Progenitor cell of endocrine pancreas (in vitro differentiated cells): ENCODE measurements at regions not wholly inside any gene's neighbourhood (a gene's known extent, or its start where the extent isn't known, plus 50 kb on each side); places are given as distances from the start of the nearest gene placed in this dataset.

Source experiments
- DNase-seq: peaks from one replicate; pipeline ENCODE4 v3.0.0; 2021; ENCODE audit warnings: low spot score; ENCODE audit not compliant: unreplicated experiment
- H3K27ac Mint-ChIP-seq: 2 replicates; pipeline ENCODE4 v1.8.0; 2021; ENCODE audit warnings: mild to moderate bottlenecking, moderate library complexity, mixed read lengths
- H3K27me3 Mint-ChIP-seq: 2 replicates; pipeline ENCODE4 v1.8.0; 2021; ENCODE audit warnings: mixed read lengths
- H3K36me3 Mint-ChIP-seq: 2 replicates; pipeline ENCODE4 v1.8.0; 2022; ENCODE audit warnings: mixed read lengths; ENCODE audit not compliant: insufficient read depth
- H3K4me1 Mint-ChIP-seq: 2 replicates; pipeline ENCODE4 v1.8.0; 2021; ENCODE audit warnings: low read depth, mixed read lengths
- H3K4me3 Mint-ChIP-seq: 2 replicates; pipeline ENCODE4 v1.8.0; 2021; ENCODE audit warnings: low read depth, mild to moderate bottlenecking, moderate library complexity, mixed read lengths
- H3K9me3 Mint-ChIP-seq: 2 replicates; pipeline ENCODE4 v1.8.0; 2021; ENCODE audit warnings: low read depth, mixed read lengths
- CTCF ChIP-seq: fragments of 200-600 bp; sonication (generic); IDR thresholded peaks from one replicate; pipeline ENCODE4 v1.5.0; 2021; ENCODE audit warnings: antibody characterized with exemption, mild to moderate bottlenecking; ENCODE audit not compliant: unreplicated experiment

- TF ChIP-seq CTCF, result no peak
- DNase-seq, result no peak
- Mint-ChIP-seq H3K36me3 (no peaks in the 10 kb centered on the region), H3K27ac (no peak overlapping the region), H3K4me3 (no peak overlapping the region), H3K4me1 (peaks cover under 1% of the 10 kb centered on the region), H3K27me3 (peaks cover 3% of the 10 kb centered on the region), H3K9me3 (peaks cover 9% of the 10 kb centered on the region)
Observed at GRCh38 chr16:58820411-58820810, 86.3 kb upstream of the GOT2 start.

DNA sequence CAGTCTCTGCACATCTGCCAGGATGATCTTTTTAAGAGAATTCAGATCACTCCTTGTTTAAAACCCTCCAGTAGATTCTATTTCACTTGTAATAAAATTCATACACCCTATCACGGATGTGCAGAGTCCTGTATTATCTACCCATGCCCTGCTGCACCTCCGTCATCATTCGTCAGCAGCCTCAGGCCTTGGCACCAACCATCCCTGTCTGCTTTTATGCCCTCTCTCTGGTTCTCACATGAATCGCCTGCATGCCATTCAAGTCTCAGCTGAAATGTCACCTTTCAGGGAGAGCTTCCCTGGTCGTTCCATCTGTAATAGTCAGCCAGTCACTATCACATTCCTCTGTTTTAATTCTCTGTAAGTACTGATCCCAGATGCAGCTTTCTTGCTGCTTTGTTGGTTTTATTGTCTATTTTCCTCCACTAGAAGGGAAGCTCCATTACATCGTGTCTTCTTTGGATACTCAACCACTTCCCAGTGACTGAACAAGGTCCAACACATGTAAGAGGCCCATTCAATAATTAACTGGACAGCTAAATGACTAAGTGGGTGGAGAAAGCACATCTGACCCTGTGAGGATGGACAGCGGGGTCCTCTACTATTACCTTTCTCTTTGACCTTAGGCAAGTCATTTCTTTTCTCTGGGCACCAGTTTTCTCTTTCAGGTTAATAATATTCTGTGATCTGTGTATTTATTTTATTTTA, 81.2 kb upstream of the GOT2 start:
- H3K36me3 Mint-ChIP-seq, result no peaks in the 10 kb centered on the region

DNA sequence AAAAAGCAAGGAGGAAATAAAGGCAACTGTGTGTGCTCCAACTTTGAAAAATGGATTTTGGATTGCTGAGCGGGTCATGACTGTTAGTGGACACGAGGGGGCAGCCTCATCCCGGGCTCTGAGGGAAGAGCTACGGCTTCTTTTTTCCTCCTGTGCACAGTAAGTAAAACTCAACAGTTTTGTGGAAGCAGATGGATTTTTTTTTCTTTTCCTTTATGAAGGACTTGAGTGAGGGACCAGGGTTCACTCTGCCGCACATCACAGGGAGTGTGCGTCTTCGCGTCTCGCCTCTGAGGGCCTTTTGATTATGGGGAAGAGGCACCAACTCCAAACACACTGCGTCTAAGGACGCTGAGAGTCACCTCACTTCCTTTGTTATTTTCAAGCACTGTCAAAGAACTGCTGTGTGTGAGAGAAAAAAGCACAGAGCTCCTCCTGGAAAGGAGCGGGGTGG, 80.3 kb upstream of the GOT2 start:
- TF ChIP-seq CTCF, result peak; percentile 96
- DNase-seq, result peak; percentile 21
- peaks cover 14% of the 10 kb centered on the region for H3K4me1 Mint-ChIP-seq
- H3K4me3 Mint-ChIP-seq, result peak overlapping the region; percentile 76
- no peaks in the 10 kb centered on the region for H3K9me3 Mint-ChIP-seq
- H3K36me3 Mint-ChIP-seq, result no peaks in the 10 kb centered on the region
- H3K27me3 Mint-ChIP-seq, result no peaks in the 10 kb centered on the region
- H3K27ac Mint-ChIP-seq, result peak overlapping the region; percentile 94

More for the DNA sequence above, 81.2 kb upstream of the GOT2 start:
- Mint-ChIP-seq H3K4me1 (peaks cover 14% of the 10 kb centered on the region), H3K27me3 (no peaks in the 10 kb centered on the region), H3K27ac (no peak overlapping the region), H3K4me3 (no peak overlapping the region), H3K9me3 (no peaks in the 10 kb centered on the region)
- DNase-seq, result no peak
- no peak for TF ChIP-seq CTCF

GRCh38 chr16:58809213-58809612, 75.1 kb upstream of the GOT2 start:
- no peak overlapping the region for H3K4me3 Mint-ChIP-seq
- DNase-seq, result no peak
- no peak overlapping the region for H3K27ac Mint-ChIP-seq
- peaks cover 6% of the 10 kb centered on the region for H3K4me1 Mint-ChIP-seq
- H3K9me3 Mint-ChIP-seq, result peaks cover 12% of the 10 kb centered on the region
- TF ChIP-seq CTCF, result no peak
- no peaks in the 10 kb centered on the region for H3K27me3 Mint-ChIP-seq
- H3K36me3 Mint-ChIP-seq, result no peaks in the 10 kb centered on the region

- H3K4me3 Mint-ChIP-seq, result no peak overlapping the region
- DNase-seq, result no peak
- H3K27ac Mint-ChIP-seq, result no peak overlapping the region
- peaks cover 26% of the 10 kb centered on the region for H3K9me3 Mint-ChIP-seq
- no peak for TF ChIP-seq CTCF
- H3K27me3 Mint-ChIP-seq, result no peaks in the 10 kb centered on the region
- H3K36me3 Mint-ChIP-seq, result peaks cover 2% of the 10 kb centered on the region
- peaks cover 2% of the 10 kb centered on the region for H3K4me1 Mint-ChIP-seq
Observed at GRCh38 chr16:58807276-58807675, 73.2 kb upstream of the GOT2 start.
